Neural crest cell (in vitro differentiated cells): ENCODE measurements at regions not wholly inside any gene's neighbourhood (a gene's known extent, or its start where the extent isn't known, plus 50 kb on each side); places are given as distances from the start of the nearest gene placed in this dataset.

Experiments
- DNase-seq: peaks from one replicate; pipeline ENCODE4 v3.0.0; 2021; ENCODE audit warnings: low read depth, mixed read lengths, low spot score
- H3K27ac Mint-ChIP-seq: one replicate; pipeline ENCODE4 v1.8.0; 2021; ENCODE audit warnings: mild to moderate bottlenecking, mixed read lengths; ENCODE audit not compliant: unreplicated experiment
- H3K27me3 Mint-ChIP-seq: 2 replicates; pipeline ENCODE4 v1.8.0; 2021; ENCODE audit warnings: low read depth, mild to moderate bottlenecking, mixed read lengths
- H3K36me3 Mint-ChIP-seq: 2 replicates; pipeline ENCODE4 v1.8.0; 2021; ENCODE audit warnings: low read depth, mild to moderate bottlenecking, mixed read lengths
- H3K4me1 Mint-ChIP-seq: 2 replicates; pipeline ENCODE4 v1.8.0; 2021; ENCODE audit warnings: mixed read lengths
- H3K4me3 Mint-ChIP-seq: one replicate; pipeline ENCODE4 v1.8.0; 2021; ENCODE audit warnings: mild to moderate bottlenecking, mixed read lengths
- H3K9me3 Mint-ChIP-seq: 2 replicates; pipeline ENCODE4 v1.8.0; 2021; ENCODE audit warnings: mixed read lengths
- TF ChIP-seq, protein P1 (sequence below): fragments of 200-600 bp; sonication (generic); conservative IDR thresholded peaks from 2 replicates; pipeline ENCODE4 v1.5.0; 2021; ENCODE audit warnings: antibody characterized with exemption, mild to moderate bottlenecking

DNA sequence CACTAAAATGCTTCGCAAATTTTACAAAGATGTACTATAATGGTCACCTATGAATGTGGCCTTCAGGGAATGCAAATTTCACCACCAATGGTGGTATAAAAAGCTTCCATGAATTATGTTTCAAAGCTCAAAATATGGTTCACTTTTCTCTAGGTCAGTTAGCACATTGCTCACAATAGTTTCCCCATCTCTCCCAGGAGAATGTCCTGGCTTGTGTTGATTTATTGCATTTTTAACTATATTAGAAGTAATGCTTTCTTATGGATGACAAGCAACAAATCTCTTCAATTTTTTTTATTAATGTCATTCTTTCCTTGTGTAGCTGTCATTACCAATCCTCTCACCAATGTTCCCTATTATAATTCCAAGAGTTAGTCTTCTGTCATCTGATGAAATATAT lies 621.2 kb downstream of the TBC1D4 start:
- DNase-seq = no peak
- Mint-ChIP-seq H3K9me3 (peaks cover 11% of the 10 kb centered on the region), H3K36me3 (peaks cover 8% of the 10 kb centered on the region), H3K27me3 (no peaks in the 10 kb centered on the region), H3K27ac (no peak overlapping the region), H3K4me3 (no peak overlapping the region), H3K4me1 (peaks cover 4% of the 10 kb centered on the region)
- TF ChIP-seq, protein P1, sequence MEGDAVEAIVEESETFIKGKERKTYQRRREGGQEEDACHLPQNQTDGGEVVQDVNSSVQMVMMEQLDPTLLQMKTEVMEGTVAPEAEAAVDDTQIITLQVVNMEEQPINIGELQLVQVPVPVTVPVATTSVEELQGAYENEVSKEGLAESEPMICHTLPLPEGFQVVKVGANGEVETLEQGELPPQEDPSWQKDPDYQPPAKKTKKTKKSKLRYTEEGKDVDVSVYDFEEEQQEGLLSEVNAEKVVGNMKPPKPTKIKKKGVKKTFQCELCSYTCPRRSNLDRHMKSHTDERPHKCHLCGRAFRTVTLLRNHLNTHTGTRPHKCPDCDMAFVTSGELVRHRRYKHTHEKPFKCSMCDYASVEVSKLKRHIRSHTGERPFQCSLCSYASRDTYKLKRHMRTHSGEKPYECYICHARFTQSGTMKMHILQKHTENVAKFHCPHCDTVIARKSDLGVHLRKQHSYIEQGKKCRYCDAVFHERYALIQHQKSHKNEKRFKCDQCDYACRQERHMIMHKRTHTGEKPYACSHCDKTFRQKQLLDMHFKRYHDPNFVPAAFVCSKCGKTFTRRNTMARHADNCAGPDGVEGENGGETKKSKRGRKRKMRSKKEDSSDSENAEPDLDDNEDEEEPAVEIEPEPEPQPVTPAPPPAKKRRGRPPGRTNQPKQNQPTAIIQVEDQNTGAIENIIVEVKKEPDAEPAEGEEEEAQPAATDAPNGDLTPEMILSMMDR = no peak

DNA sequence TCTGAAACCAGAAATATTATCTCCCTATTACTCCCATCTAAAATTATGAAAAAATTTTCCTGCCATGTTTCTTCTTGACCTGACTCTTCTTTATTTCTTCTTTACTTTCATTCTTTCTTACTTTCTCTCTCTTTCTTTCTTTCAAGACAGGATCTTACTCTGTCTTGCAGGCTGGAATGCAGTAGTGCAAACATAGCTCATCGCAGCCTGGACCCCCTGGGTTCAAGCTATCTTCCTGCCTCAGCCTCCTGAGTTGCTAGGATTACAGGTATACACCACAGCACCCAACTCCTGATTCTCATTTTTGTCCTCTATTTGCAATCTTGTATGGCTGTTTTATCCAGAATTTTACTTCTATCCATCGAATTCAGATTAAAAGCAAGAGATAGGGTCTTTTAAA lies 631.1 kb downstream of the TBC1D4 start:
- Mint-ChIP-seq H3K27ac (no peak overlapping the region), H3K4me3 (no peak overlapping the region), H3K36me3 (peaks cover 27% of the 10 kb centered on the region), H3K9me3 (peaks cover 18% of the 10 kb centered on the region), H3K27me3 (no peaks in the 10 kb centered on the region), H3K4me1 (no peaks in the 10 kb centered on the region)
- DNase-seq = no peak
- TF ChIP-seq, protein P1 = no peak

DNA sequence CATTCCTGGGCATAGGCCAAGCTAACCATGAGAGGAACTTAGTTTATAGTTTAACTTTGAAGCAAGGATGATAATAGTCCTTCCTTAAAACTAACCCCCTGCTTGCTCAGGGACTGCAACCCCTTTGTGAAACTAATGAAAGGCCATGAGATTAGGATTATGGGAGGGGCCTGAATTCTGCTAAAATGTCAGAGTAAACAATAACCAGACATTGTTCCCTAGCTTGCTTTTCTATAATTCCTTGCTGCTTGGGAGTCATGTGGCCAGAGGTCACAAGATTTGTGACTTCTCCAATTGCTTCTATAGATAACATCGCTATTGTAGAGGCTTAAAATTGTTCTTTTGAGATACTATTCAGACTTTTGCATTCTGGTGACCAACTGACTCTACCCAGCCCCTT lies 634.0 kb downstream of the TBC1D4 start:
- DNase-seq = no peak
- Mint-ChIP-seq H3K36me3 (peaks cover 12% of the 10 kb centered on the region), H3K27ac (no peak overlapping the region), H3K9me3 (peaks cover 15% of the 10 kb centered on the region), H3K27me3 (no peaks in the 10 kb centered on the region), H3K4me1 (no peaks in the 10 kb centered on the region), H3K4me3 (no peak overlapping the region)
- TF ChIP-seq, protein P1 = no peak

DNA sequence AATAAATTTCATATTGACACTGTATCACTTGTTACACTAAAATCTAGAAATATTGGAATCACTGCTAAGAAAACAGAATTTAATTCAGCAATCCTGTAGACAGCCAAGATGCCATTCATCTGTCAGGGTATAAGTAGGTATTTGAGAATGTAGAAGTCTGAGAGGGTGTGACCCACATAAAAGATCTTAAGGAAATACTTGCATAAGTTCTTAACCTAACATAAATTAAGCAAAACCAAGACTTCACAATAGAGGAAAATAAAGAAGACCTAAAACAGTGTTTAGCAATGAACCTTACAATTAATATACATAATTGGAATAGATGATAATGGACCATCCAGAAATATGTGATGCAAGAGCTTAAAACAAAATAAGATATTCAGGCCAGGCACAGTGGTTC lies 636.2 kb downstream of the TBC1D4 start:
- Mint-ChIP-seq H3K27me3 (no peaks in the 10 kb centered on the region), H3K4me3 (no peak overlapping the region), H3K4me1 (no peaks in the 10 kb centered on the region), H3K27ac (no peak overlapping the region), H3K36me3 (peaks cover 9% of the 10 kb centered on the region), H3K9me3 (peaks cover 15% of the 10 kb centered on the region)
- TF ChIP-seq, protein P1 = no peak
- DNase-seq = no peak

DNA sequence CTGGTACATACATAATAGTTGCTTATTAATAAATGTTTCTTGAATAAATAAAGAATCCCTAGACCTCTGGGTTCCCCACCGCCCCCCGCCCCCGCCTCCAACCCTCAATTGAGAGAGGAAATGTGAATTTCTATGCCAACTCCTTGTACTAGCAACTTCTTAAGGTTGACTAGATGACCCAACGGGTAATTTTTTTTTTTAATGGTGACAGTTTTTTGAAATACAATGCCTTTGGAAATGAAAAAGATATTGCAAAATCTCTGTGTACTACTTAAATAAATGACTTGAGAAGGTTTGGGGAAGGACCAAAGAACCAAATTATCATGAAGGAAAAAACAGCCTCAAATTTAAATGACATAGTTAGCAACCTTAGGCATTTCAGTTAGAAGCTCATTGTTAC lies 640.3 kb downstream of the TBC1D4 start:
- Mint-ChIP-seq H3K27me3 (no peaks in the 10 kb centered on the region), H3K27ac (no peak overlapping the region), H3K4me1 (no peaks in the 10 kb centered on the region), H3K9me3 (peaks cover 9% of the 10 kb centered on the region), H3K36me3 (no peaks in the 10 kb centered on the region), H3K4me3 (no peak overlapping the region)
- no peak for DNase-seq
- TF ChIP-seq, protein P1 = no peak

DNA sequence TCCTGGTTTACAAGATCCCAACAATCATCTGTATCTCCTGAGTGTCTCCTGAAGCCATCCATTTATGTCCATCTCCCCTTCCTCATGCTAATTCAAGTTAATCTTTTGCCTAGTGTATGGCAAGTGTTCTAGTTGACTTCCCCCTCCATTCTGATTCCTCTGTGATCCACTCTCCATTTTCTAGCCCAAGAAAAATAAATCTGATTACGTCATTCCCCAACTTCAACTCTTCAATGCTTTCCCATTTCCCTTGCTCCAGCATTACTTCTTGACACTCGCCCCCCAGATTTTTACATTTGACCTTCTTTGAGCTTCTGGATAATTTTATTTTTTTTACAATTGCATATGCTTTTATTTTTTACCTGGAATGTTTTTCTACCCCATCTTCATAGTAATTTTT lies 640.8 kb downstream of the TBC1D4 start:
- TF ChIP-seq, protein P1 = no peak
- DNase-seq = no peak
- Mint-ChIP-seq H3K27ac (no peak overlapping the region), H3K4me1 (no peaks in the 10 kb centered on the region), H3K9me3 (peaks cover 9% of the 10 kb centered on the region), H3K27me3 (no peaks in the 10 kb centered on the region), H3K4me3 (no peak overlapping the region), H3K36me3 (no peaks in the 10 kb centered on the region)
